ENCODE measurements at regions not wholly inside any gene's neighbourhood (a gene's known extent, or its start where the extent isn't known, plus 50 kb on each side); places are given as distances from the start of the nearest gene placed in this dataset.

GRCh38 chr12:67193704-67194103, 75.5 kb upstream of the CAND1 start:
- H3K4me3 ChIP-seq (ENCODE audit: control insufficient read depth, low read depth, low read length) = no peak overlapping the region
- peak; percentile 43 for DNase-seq (ENCODE audit: low read depth)
- TF ChIP-seq CTCF (conservative IDR thresholded peaks at IDR 0.05; ENCODE audit: control insufficient read depth, insufficient read depth, low read depth, low read length) = no peak

- no peak overlapping the region for H3K4me3 ChIP-seq (ENCODE audit: control insufficient read depth, low read depth, low read length)
- no peak for TF ChIP-seq CTCF (conservative IDR thresholded peaks at IDR 0.05; ENCODE audit: control insufficient read depth, insufficient read depth, low read depth, low read length)
- no peak for DNase-seq (ENCODE audit: low read depth)
Measured at GRCh38 chr12:67200386-67200785, 68.8 kb upstream of the CAND1 start.

GRCh38 chr12:67202011-67202677, 67.0 kb upstream of the CAND1 start:
- H3K4me3 ChIP-seq (ENCODE audit: control insufficient read depth, low read depth, low read length) = no peak overlapping the region
- DNase-seq (ENCODE audit: low read depth) = no peak
- TF ChIP-seq CTCF (conservative IDR thresholded peaks at IDR 0.05; ENCODE audit: control insufficient read depth, insufficient read depth, low read depth, low read length) = no peak

- DNase-seq (ENCODE audit: low read depth) = no peak
- no peak for TF ChIP-seq CTCF (conservative IDR thresholded peaks at IDR 0.05; ENCODE audit: control insufficient read depth, insufficient read depth, low read depth, low read length)
- no peak overlapping the region for H3K4me3 ChIP-seq (ENCODE audit: control insufficient read depth, low read depth, low read length)
Measured at GRCh38 chr12:67202678-67203012, 66.5 kb upstream of the CAND1 start.

- H3K4me3 ChIP-seq (ENCODE audit: control insufficient read depth, low read depth, low read length) = no peak overlapping the region
- no peak for TF ChIP-seq CTCF (conservative IDR thresholded peaks at IDR 0.05; ENCODE audit: control insufficient read depth, insufficient read depth, low read depth, low read length)
- no peak for DNase-seq (ENCODE audit: low read depth)
Measured at GRCh38 chr12:67208281-67209067, 60.7 kb upstream of the CAND1 start.

GRCh38 chr12:67211029-67211428, 58.1 kb upstream of the CAND1 start:
- no peak for TF ChIP-seq CTCF (conservative IDR thresholded peaks at IDR 0.05; ENCODE audit: control insufficient read depth, insufficient read depth, low read depth, low read length)
- no peak overlapping the region for H3K4me3 ChIP-seq (ENCODE audit: control insufficient read depth, low read depth, low read length)
- no peak for DNase-seq (ENCODE audit: low read depth)

Measured in fibroblast of mammary gland (primary cell).